Fibroblast of pulmonary artery (primary cell): ENCODE measurements at regions not wholly inside any gene's neighbourhood (a gene's known extent, or its start where the extent isn't known, plus 50 kb on each side); places are given as distances from the start of the nearest gene placed in this dataset.

Source experiments
- DNase-seq: peaks from one replicate; pipeline ENCODE4 v3.0.0-alpha.2; 2010; ENCODE audit warnings: low read depth
- H3K4me3 ChIP-seq: replicated peaks from 2 replicates; pipeline ENCODE4 v1.5.1; 2011; ENCODE audit warnings: low read depth, mild to moderate bottlenecking, control low read depth, low read length, moderate library complexity
- TF ChIP-seq, protein P1 (sequence below): IDR thresholded peaks from 2 replicates; pipeline ENCODE4 v1.5.1; 2011; ENCODE audit warnings: mild to moderate bottlenecking, control low read depth, low read length, inconsistent platforms; ENCODE audit errors: missing control alignments

DNA sequence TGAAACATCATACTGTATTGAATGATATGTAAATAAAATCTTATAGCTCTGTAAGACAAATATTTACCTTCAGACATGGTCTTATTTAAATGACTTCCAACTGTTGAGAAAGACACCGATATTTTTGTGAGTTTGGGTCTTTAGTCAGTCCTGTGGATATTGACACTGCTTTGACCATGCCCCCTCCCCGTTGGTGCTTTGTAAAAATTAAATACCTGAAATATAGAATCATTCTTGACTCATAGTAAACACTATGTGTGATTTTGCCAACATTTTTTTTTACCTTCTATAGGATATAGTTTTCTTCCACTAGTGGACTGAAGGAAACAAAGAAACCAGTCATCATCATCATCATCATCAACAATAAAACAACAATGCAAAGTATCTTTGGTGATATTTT, 114.3 kb upstream of the HS3ST1 start:
- TF ChIP-seq, protein P1, sequence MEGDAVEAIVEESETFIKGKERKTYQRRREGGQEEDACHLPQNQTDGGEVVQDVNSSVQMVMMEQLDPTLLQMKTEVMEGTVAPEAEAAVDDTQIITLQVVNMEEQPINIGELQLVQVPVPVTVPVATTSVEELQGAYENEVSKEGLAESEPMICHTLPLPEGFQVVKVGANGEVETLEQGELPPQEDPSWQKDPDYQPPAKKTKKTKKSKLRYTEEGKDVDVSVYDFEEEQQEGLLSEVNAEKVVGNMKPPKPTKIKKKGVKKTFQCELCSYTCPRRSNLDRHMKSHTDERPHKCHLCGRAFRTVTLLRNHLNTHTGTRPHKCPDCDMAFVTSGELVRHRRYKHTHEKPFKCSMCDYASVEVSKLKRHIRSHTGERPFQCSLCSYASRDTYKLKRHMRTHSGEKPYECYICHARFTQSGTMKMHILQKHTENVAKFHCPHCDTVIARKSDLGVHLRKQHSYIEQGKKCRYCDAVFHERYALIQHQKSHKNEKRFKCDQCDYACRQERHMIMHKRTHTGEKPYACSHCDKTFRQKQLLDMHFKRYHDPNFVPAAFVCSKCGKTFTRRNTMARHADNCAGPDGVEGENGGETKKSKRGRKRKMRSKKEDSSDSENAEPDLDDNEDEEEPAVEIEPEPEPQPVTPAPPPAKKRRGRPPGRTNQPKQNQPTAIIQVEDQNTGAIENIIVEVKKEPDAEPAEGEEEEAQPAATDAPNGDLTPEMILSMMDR = no peak
- H3K4me3 ChIP-seq = no peak overlapping the region
- DNase-seq = no peak

DNA sequence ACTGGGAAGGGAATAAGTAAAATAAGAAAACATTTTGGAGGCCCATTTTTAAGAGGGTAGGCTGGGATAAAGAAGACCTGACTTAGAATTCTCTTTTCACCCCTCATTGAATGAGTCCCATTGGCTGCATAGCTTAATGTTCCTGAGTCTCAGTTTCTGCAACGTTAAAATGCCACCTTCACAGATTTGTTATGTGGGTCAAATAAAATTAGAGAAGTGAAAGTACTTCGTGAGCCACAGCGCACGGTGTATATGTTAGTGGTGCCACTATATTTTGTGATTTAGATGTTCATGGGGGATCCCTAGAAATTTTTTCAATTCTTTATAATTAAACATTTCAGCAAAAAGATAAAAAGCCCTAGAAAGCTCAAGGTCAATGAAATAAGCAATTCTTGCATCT, 109.2 kb upstream of the HS3ST1 start:
- DNase-seq = no peak
- TF ChIP-seq, protein P1 = no peak
- no peak overlapping the region for H3K4me3 ChIP-seq

DNA sequence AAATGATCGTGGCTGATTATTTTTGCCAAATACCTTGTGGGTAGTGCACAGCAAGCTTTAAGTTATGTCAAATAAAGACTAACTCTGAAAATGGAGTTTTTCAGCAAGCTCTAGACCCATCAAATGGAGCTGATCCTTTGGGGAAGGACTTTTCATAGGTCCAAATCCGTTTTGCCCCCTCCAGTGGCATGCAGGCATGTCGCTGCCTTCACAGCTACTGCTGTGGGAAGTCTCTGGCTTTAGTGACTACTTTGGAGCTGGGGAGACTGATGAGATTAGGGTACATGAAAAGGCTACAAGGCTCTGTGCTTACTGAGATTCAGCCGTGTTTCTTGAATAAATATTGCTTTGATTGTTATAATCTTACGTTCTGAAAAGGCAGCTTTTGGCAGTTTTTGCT, 106.6 kb upstream of the HS3ST1 start:
- DNase-seq = no peak
- no peak overlapping the region for H3K4me3 ChIP-seq
- TF ChIP-seq, protein P1 = no peak

DNA sequence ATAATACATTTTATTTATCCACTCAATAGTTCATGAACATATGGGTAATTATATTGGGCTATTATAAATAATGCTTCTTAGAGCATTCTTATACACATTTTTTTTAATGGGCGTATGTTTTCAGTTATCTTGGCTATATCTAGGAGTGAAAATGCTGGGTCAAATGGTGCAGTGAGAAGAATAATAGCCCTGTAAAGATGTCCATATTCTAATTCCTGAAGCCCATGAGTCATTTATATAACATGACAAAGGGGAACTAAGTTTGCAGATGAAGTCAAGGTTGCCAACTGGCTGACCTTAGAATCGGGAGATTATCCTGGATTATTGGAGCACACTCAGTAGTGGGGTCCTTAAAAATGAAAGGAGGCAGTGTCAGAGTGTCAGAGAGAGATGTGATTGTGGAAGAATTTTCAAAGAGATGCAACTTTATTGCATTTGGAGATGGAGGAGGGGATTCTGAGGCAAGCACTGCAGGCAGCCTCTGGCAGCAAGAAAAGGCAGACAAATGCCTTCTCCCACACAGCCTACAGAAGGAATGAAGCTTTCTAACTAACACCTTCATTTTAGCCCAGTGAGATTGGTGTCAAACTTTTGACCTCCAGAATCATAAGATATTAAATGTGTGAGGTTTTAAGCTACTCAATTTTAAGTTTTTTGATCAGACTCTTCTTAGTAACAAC, 106.1 kb upstream of the HS3ST1 start:
- TF ChIP-seq, protein P1 = no peak
- no peak for DNase-seq
- no peak overlapping the region for H3K4me3 ChIP-seq

DNA sequence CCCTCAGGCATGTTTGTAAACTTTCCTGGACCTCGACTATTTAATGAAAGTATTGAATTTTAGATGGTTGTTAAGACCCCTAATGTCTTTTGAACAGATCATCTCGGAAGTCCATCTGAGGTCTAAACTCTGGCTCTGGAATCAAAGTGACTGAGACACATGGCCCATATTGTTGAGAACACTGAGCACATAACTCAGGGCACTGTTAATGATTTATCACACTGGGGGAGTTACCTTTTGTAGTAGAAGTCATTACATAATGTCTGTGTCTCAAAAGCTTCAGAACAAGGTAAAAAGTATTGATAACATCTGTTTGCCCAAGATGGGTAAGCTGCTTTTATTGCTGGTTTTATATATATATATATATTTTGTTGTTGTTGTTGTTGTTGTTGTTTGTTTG, 103.4 kb upstream of the HS3ST1 start:
- TF ChIP-seq, protein P1 = no peak
- no peak for DNase-seq

DNA sequence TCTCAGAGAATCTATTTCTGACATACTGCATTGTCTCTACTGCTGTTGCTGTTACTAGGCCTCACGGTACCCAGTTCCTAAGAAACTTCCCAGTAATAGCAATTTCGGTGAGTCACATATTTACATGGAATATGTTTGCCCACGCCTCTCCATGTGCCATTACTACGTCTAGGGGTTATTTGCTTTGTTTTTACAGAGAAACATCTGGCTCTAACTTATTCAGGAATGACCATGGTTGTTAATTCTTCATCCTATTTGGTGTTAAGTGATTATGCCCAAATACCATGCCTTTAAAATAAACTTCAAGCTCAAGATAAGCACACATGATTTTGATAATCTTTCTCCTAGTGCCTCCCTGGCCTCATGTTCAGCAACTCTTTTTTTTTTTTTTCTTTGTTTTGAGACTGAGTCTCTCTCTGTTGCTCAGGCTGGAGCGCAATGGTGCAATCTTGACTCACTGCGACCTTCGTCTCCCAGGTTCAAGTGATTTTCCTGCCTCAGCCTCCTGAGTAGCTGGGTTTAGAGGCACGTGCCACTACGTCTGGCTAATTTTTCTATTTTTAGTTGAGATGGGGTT, 101.0 kb upstream of the HS3ST1 start:
- no peak overlapping the region for H3K4me3 ChIP-seq
- peak; percentile 67 for DNase-seq
- TF ChIP-seq, protein P1 = no peak

More for the DNA sequence above, 103.4 kb upstream of the HS3ST1 start:
- H3K4me3 ChIP-seq = no peak overlapping the region

DNA sequence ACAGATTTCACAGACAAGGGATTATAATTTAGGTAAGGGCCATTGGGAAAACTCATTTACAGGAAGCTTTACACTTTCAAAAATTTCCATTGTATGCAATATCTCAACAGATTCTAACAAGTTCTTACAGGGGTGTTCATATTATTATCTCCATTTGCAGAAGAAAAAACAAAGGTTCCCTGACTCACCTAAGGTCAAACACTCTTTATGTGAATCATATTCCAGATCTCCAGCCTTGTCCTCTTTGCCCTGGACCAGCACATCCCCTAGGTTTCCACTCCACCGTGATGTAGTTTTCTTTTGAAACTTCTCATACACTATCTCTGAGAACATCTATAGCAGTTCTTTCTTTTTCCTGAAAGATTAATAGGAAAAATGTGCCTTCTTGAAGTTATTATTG, 96.4 kb upstream of the HS3ST1 start:
- no peak for DNase-seq
- TF ChIP-seq, protein P1 = no peak
- no peak overlapping the region for H3K4me3 ChIP-seq
